ENCODE measurements at regions not wholly inside any gene's neighbourhood (a gene's known extent, or its start where the extent isn't known, plus 50 kb on each side); places are given as distances from the start of the nearest gene placed in this dataset.

GRCh38 chr2:138994502-138994901 is 214.3 kb upstream of the NXPH2 start:
- Histone ChIP-seq H3K4me3 (no peak overlapping the region), H3K4me1 (replicated peaks in 1 of 2) (peaks cover 0 to 16% of the 10 kb centered on the region in 2 donors), H3K27ac (no peak overlapping the region)
- no peak for ATAC-seq (replicated peaks in 6 of 8)
- WGBS, 10 experiments = 0 to 100% (median 67%) methylated on average over 1 of the region's 1 CpG
- in situ Hi-C loops (cut with MboI; ENCODE audit: low pct_unique_long_range_greater_than_20kb in 2 of 9, low sequenced_read_pairs in 9 of 9, unreplicated experiment in 9 of 9) = no loop called here

GRCh38 chr2:138985881-138986280 is 205.7 kb upstream of the NXPH2 start:
- Histone ChIP-seq H3K4me3 (no peak overlapping the region), H3K27ac (no peak overlapping the region), H3K4me1 (replicated peaks in 1 of 2) (no peaks in the 10 kb centered on the region)
- WGBS, 10 experiments = 0 to 91% (median 49%) methylated on average over 1 of the region's 1 CpG; no CpG with 5 or more reads in 2 of the 10 experiments
- no peak for ATAC-seq (replicated peaks in 6 of 8)
- in situ Hi-C loops (cut with MboI; ENCODE audit: low pct_unique_long_range_greater_than_20kb in 2 of 9, low sequenced_read_pairs in 9 of 9, unreplicated experiment in 9 of 9) = no loop called here

- H3K4me3 ChIP-seq = no peak overlapping the region
- no peaks in the 10 kb centered on the region for H3K4me1 ChIP-seq (replicated peaks in 1 of 2)
- H3K27ac ChIP-seq = no peak overlapping the region
- in situ Hi-C loops (cut with MboI; ENCODE audit: low pct_unique_long_range_greater_than_20kb in 2 of 9, low sequenced_read_pairs in 9 of 9, unreplicated experiment in 9 of 9) = no loop called here
- 8 to 89% (median 77%) methylated on average over 2 to 4 of the region's 4 CpGs; no CpG with 5 or more reads in 1 of the 10 experiments for WGBS, 10 experiments
- no peak for ATAC-seq (replicated peaks in 6 of 8)
Observed at GRCh38 chr2:138979131-138979785, 199.1 kb upstream of the NXPH2 start.

- Histone ChIP-seq H3K4me3 (no peak overlapping the region), H3K4me1 (replicated peaks in 1 of 2) (no peaks in the 10 kb centered on the region), H3K27ac (no peak overlapping the region)
- in situ Hi-C loops (cut with MboI; ENCODE audit: low pct_unique_long_range_greater_than_20kb in 2 of 9, low sequenced_read_pairs in 9 of 9, unreplicated experiment in 9 of 9) = no loop called here
- 0 to 100% (median 85%) methylated on average over 1 of the region's 1 CpG for WGBS, 10 experiments
- no peak for ATAC-seq (replicated peaks in 6 of 8)
Observed at GRCh38 chr2:138974651-138975050, 194.5 kb upstream of the NXPH2 start.

GRCh38 chr2:138964418-138964817 is 184.2 kb upstream of the NXPH2 start:
- Histone ChIP-seq H3K4me3 (no peak overlapping the region), H3K4me1 (replicated peaks in 1 of 2) (no peaks in the 10 kb centered on the region), H3K27ac (no peak overlapping the region)
- in situ Hi-C loops (cut with MboI; ENCODE audit: low pct_unique_long_range_greater_than_20kb in 2 of 9, low sequenced_read_pairs in 9 of 9, unreplicated experiment in 9 of 9) = no loop called here
- ATAC-seq (replicated peaks in 6 of 8) = peak in 1 of 8 experiments; percentile 34
- 0 to 100% (median 90%) methylated on average over 1 of the region's 1 CpG; no CpG with 5 or more reads in 7 of the 10 experiments for WGBS, 10 experiments

GRCh38 chr2:138962686-138963085 is 182.5 kb upstream of the NXPH2 start:
- no peak for ATAC-seq (replicated peaks in 6 of 8)
- WGBS, 10 experiments = 0 to 95% (median 76%) methylated on average over 1 to 5 of the region's 5 CpGs
- Histone ChIP-seq H3K4me3 (no peak overlapping the region), H3K27ac (no peak overlapping the region), H3K4me1 (replicated peaks in 1 of 2) (no peaks in the 10 kb centered on the region)
- in situ Hi-C loops (cut with MboI; ENCODE audit: low pct_unique_long_range_greater_than_20kb in 2 of 9, low sequenced_read_pairs in 9 of 9, unreplicated experiment in 9 of 9) = no loop called here

- WGBS, 10 experiments = 14 to 92% (median 67%) methylated on average over 2 to 4 of the region's 4 CpGs; no CpG with 5 or more reads in 1 of the 10 experiments
- H3K27ac ChIP-seq = no peak overlapping the region
- no peak overlapping the region for H3K4me3 ChIP-seq
- no peak for ATAC-seq (replicated peaks in 6 of 8)
- no peaks in the 10 kb centered on the region for H3K4me1 ChIP-seq (replicated peaks in 1 of 2)
- in situ Hi-C loops (cut with MboI; ENCODE audit: low pct_unique_long_range_greater_than_20kb in 2 of 9, low sequenced_read_pairs in 9 of 9, unreplicated experiment in 9 of 9) = no loop called here
Observed at GRCh38 chr2:138960191-138960590, 180.0 kb upstream of the NXPH2 start.

- Histone ChIP-seq H3K27ac (no peak overlapping the region), H3K4me1 (replicated peaks in 1 of 2) (no peaks in the 10 kb centered on the region), H3K4me3 (no peak overlapping the region)
- ATAC-seq (replicated peaks in 6 of 8) = no peak
- 0 to 100% (median 91%) methylated on average over 1 to 2 of the region's 2 CpGs; no CpG with 5 or more reads in 2 of the 10 experiments for WGBS, 10 experiments
- in situ Hi-C loops (cut with MboI; ENCODE audit: low pct_unique_long_range_greater_than_20kb in 2 of 9, low sequenced_read_pairs in 9 of 9, unreplicated experiment in 9 of 9) = no loop called here
Observed at GRCh38 chr2:138959031-138959430, 178.8 kb upstream of the NXPH2 start.

GRCh38 chr2:138956116-138956515 is 175.9 kb upstream of the NXPH2 start:
- in situ Hi-C loops (cut with MboI; ENCODE audit: low pct_unique_long_range_greater_than_20kb in 2 of 9, low sequenced_read_pairs in 9 of 9, unreplicated experiment in 9 of 9) = no loop called here
- 0 to 100% (median 80%) methylated on average over 1 to 2 of the region's 2 CpGs; no CpG with 5 or more reads in 3 of the 10 experiments for WGBS, 10 experiments
- Histone ChIP-seq H3K4me3 (no peak overlapping the region), H3K4me1 (replicated peaks in 1 of 2) (no peaks in the 10 kb centered on the region), H3K27ac (no peak overlapping the region)
- no peak for ATAC-seq (replicated peaks in 6 of 8)

GRCh38 chr2:138950486-138950885 is 170.3 kb upstream of the NXPH2 start:
- Histone ChIP-seq H3K4me1 (replicated peaks in 1 of 2) (no peaks in the 10 kb centered on the region), H3K4me3 (no peak overlapping the region), H3K27ac (no peak overlapping the region)
- in situ Hi-C loops (cut with MboI; ENCODE audit: low pct_unique_long_range_greater_than_20kb in 2 of 9, low sequenced_read_pairs in 9 of 9, unreplicated experiment in 9 of 9) = no loop called here
- ATAC-seq (replicated peaks in 6 of 8) = no peak
- 51 to 100% (median 85%) methylated on average over 1 to 2 of the region's 2 CpGs; no CpG with 5 or more reads in 2 of the 10 experiments for WGBS, 10 experiments

GRCh38 chr2:138949517-138949916 is 169.3 kb upstream of the NXPH2 start:
- Histone ChIP-seq H3K4me1 (replicated peaks in 1 of 2) (no peaks in the 10 kb centered on the region), H3K4me3 (no peak overlapping the region), H3K27ac (no peak overlapping the region)
- ATAC-seq (replicated peaks in 6 of 8) = no peak
- WGBS, 10 experiments = 29 to 93% (median 82%) methylated on average over 1 to 3 of the region's 3 CpGs
- in situ Hi-C loops (cut with MboI; ENCODE audit: low pct_unique_long_range_greater_than_20kb in 2 of 9, low sequenced_read_pairs in 9 of 9, unreplicated experiment in 9 of 9) = no loop called here

GRCh38 chr2:138948070-138948539 is 167.9 kb upstream of the NXPH2 start:
- 0% methylated on average over 1 of the region's 1 CpG; no CpG with 5 or more reads in 6 of the 10 experiments for WGBS, 10 experiments
- Histone ChIP-seq H3K4me1 (replicated peaks in 1 of 2) (no peaks in the 10 kb centered on the region), H3K27ac (no peak overlapping the region), H3K4me3 (no peak overlapping the region)
- ATAC-seq (replicated peaks in 6 of 8) = peak in 1 of 8 experiments; percentile 55
- in situ Hi-C loops (cut with MboI; ENCODE audit: low pct_unique_long_range_greater_than_20kb in 2 of 9, low sequenced_read_pairs in 9 of 9, unreplicated experiment in 9 of 9) = no loop called here

- WGBS, 10 experiments = 19 to 100% (median 81%) methylated on average over 1 to 2 of the region's 2 CpGs; no CpG with 5 or more reads in 2 of the 10 experiments
- ATAC-seq (replicated peaks in 6 of 8) = no peak
- Histone ChIP-seq H3K27ac (no peak overlapping the region), H3K4me3 (no peak overlapping the region), H3K4me1 (replicated peaks in 1 of 2) (no peaks in the 10 kb centered on the region)
- in situ Hi-C loops (cut with MboI; ENCODE audit: low pct_unique_long_range_greater_than_20kb in 2 of 9, low sequenced_read_pairs in 9 of 9, unreplicated experiment in 9 of 9) = no loop called here
Observed at GRCh38 chr2:138943470-138943869, 163.3 kb upstream of the NXPH2 start.

GRCh38 chr2:138942466-138942865 is 162.3 kb upstream of the NXPH2 start:
- 0 to 38% (median 31%) methylated on average over 1 to 3 of the region's 6 CpGs; no CpG with 5 or more reads in 5 of the 10 experiments for WGBS, 10 experiments
- Histone ChIP-seq H3K27ac (no peak overlapping the region), H3K4me3 (no peak overlapping the region), H3K4me1 (replicated peaks in 1 of 2) (no peaks in the 10 kb centered on the region)
- ATAC-seq (replicated peaks in 6 of 8) = peak in 4 of 8 experiments; percentile 27 to 70 (median 50)
- in situ Hi-C loops (cut with MboI; ENCODE audit: low pct_unique_long_range_greater_than_20kb in 2 of 9, low sequenced_read_pairs in 9 of 9, unreplicated experiment in 9 of 9) = no loop called here

Data from motor neuron (in vitro differentiated cells).